Stimulated activated CD8-positive, alpha-beta memory T cell treated with anti-CD3 and anti-CD28 coated beads, Interleukin-2, amount 100 ng/mL, for 48 hours (primary cell): ENCODE measurements at regions not wholly inside any gene's neighbourhood (a gene's known extent, or its start where the extent isn't known, plus 50 kb on each side); places are given as distances from the start of the nearest gene placed in this dataset.

Experiments
- DNase-seq, 2 donors: peaks; one replicate each; pipeline ENCODE4 v3.0.0-alpha.2; 2020; ENCODE audit warnings: low read depth in 2 of 2

- DNase-seq = no peak
Measured at GRCh38 chr2:10964052-10964790, 52.5 kb downstream of the KCNF1 start.

DNA sequence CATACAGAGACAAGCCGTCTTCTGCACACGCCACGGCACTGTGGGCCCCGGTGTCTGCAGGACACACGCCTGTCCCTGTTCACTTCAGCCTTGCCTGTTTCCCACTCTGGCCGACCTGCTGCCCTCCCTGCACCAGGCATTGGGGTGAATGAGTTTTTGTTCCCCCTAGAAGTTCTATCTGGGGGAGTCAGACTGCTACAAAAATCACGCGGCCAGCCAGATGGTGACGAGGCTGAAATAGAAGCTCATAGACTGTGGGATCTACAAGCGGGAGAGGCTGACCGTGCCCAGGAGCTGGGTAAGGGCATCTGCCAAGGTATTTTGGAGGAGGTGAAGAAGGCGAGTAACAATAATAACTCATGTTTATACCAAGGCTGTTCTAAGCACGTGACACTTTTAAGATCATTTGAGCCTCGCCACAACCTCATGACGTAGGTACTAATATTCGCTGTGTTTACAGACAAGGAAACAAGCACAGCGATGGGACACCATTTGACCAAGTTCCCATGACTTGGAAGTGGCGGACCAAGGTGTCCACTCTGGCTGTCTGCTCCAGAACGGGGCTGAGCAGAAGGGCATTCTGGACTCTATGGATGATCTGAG lies 53.6 kb downstream of the KCNF1 start:
- no peak for DNase-seq

DNA sequence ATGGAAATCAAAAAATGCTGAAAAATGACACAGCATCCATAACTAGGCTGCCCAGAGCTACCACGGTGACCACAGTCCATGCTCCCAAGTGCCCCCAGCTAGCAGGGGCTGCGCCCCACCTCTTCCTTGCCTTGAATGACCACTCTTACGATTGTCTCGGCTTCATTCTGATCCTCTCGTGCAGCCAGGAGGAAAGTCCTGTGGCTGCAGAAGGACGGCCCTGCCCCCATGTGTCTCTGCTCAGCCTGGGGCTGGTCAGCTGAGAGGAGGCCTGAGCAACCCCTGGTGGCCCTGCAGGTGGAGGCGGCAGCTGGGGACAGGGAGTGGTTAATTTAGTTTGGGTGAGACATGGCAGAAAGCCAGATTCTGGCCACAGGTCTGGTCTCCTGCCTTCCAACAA lies 54.3 kb downstream of the KCNF1 start:
- DNase-seq = no peak

DNA sequence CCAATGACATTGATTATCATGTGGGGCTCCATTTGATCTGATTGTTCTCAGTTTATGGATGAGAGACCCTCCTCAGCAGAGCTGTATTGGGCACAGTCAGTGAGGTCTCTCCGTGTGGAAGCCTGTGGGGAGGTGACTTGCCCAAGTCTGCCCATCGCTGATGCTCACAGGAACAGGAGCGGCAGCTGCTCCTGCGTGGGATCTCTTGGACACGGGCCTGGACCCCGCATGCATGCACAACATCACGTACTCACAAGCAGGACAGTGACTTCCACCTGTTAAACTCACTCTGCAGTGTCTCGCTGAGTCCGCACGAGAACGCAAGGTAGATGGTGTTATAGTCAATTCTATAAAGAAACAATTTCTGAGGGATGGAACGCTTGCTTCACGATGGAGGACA lies 55.0 kb downstream of the KCNF1 start:
- DNase-seq = no peak

GRCh38 chr2:10968176-10968575 lies 56.4 kb downstream of the KCNF1 start:
- DNase-seq = no peak

DNA sequence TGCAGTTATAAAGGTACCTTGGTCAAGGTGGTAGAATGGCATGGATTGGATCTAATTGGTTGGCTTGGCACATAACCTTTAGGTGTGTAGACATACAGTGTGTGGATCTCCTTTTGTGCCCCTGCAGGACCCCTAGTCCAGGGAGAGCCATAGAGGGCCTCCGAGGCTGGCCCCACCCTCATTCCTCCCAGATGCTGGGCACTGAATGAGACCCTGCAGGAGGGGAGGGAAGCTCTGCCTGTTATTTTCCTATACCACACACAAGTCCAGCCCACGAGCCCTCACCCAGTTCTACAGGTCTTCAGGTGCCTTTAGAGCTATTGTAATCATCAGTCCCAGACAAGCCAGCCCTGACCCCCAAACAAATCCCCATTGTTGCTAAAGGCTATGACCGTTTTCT lies 58.9 kb downstream of the KCNF1 start:
- DNase-seq = no peak

GRCh38 chr2:10971161-10971887 lies 59.6 kb downstream of the KCNF1 start:
- no peak for DNase-seq

DNA sequence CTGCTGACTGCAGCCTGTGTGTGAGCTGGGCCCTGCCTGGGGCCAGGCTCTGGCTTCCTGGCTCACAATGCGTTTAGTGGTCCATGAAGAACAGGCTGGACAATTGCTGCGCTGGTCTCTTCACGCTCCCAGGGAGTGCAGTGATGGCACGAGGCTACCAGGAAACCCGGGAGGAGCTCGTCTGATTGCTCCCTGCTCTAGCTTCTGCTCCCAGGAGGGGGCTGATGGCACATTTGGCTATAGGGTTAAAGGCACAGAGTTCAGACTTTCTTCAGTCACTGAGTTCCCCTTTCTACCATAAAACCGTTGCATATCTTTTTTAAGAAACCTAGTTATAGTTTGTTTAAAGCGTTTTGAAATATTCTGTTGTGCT lies 60.1 kb downstream of the KCNF1 start:
- DNase-seq = no peak

DNA sequence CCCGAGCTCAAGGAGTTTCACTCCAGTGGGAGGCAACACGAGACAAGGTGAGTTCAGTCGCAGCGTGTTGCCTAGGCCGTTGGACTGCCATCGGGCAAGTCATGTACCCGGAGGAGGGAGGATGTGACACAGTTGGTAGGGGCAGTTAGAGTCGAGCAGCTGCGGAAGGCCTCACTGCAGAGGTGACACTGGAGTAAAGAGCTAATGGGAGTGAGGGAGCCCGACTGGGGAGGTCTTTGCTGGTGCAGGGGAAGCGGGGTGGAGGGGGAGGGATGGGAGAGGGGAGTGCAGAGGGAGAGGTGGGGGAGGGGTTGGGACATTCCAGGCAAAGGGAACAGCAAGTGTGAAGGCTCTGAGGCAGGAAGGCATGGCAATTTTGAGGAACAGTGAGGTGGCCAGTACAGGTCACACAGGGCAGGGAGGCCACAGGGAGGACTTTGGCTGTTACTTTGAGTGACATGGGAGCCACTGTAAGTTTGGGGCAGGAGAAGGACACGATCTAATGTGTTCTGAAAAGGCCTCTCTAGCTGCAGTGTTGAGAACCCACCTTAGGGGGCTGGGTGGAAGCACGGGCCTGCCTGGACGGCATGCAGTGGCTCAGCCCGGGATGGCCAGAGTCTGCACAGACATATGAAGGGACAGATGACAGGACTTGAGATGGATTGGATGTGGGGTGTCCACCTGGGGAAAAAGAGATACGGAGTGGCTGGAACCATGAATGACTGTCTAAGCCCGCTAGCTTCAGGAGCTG lies 61.1 kb downstream of the KCNF1 start:
- DNase-seq = no peak

DNA sequence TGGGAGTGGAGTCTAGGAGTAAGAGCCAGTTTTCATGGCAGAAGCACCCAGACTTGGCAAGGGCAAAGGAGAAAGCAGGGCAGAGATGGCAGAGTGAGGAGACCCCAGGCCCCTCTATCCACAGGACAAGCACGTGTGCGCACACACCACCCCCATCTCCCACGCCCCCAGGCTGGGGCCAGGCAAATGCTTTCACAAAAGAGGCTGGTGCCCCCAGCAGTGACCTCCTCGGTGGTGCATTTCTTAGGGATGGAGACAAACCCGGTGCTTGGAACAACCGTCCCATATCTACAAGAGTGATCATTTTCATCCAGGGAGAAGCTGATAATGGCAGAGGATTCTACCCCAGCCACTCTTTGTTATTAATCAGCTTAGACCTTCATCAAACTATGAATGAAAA lies 62.0 kb downstream of the KCNF1 start:
- DNase-seq = no peak

DNA sequence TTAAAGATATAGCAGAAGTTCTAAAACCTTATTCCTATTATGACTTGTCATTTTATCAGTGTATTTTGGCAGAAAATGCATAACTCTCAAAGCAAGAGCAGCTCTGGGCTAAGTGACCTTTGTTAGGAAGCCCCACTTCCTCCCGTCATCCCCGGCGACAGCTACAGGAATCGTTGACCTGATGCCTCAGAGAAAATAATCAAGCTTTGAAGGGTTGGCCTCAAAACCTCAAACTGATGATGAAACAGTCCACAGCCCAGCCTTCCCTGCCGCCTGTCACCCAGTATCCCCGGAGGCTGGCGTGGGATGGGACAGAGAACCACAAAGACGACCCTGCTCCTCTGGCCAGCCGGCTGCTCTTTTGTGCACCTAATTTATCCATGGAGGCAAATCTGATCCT lies 65.3 kb downstream of the KCNF1 start:
- no peak for DNase-seq

DNA sequence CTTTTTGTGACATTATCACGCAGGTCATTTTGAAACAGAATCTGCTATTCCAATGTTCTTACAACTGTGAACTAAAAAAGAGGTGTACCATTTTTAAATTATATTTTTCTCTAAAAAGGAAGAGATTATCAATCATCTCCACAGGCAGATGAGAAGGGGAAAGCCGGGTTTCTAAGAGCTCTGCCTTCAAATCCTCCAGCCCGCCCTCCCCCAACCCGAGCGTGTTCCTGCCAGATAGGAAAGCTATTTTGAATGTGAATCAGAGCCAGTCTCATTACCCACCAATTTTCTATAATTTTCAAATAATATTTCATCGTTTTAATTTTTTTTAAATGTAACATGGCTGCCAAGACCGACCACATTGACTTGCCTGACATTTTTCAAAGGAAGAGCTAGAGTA lies 65.9 kb downstream of the KCNF1 start:
- DNase-seq = no peak

- DNase-seq = no peak
Measured at GRCh38 chr2:10978090-10978670, 66.4 kb downstream of the KCNF1 start.

DNA sequence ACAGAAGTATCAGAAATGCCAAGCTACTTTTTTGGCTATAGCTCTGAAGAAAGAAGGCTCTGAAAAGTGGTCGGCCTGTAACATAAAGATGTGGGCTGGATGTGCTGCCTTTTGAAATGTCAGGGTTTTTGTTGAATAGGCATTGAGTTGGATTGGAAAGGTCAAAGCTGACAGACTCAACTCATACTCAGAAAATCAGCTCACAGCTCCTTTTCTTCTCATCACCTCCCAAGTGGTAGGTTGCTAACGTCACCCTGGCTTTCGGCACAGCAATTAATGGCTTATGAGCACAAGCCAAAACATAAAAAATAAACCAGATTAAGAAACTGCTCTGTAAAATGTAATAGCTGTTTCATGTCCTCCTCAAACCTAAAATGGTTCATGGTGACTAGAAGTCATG lies 68.3 kb downstream of the KCNF1 start:
- no peak for DNase-seq

DNA sequence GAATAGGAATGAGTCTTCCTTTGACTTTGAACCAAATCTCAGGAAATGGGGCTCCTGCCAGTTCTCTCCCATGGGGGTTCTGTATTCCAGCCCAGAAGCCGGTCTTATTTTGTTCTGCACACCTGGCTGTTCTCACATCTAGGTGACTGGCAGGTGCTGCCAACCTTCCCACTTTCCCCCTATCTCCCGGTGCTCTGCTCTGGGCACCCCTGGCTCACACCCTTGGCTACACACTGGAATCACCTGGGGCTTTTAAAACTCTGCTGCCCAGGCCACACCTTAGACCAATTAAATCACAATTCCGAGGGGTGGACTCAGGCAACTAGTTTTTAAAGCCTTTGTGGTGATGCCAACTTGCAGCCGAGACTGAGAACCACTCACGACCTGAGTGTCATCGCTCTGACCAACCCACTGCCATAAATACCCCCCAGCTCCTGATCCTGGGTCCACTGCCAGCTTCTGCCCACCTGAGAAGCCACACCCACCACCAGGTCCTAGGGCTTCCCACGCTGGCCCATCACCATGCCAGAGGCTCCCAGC lies 69.2 kb downstream of the KCNF1 start:
- DNase-seq = no peak

GRCh38 chr2:10981451-10981850 lies 69.7 kb downstream of the KCNF1 start:
- no peak for DNase-seq

DNA sequence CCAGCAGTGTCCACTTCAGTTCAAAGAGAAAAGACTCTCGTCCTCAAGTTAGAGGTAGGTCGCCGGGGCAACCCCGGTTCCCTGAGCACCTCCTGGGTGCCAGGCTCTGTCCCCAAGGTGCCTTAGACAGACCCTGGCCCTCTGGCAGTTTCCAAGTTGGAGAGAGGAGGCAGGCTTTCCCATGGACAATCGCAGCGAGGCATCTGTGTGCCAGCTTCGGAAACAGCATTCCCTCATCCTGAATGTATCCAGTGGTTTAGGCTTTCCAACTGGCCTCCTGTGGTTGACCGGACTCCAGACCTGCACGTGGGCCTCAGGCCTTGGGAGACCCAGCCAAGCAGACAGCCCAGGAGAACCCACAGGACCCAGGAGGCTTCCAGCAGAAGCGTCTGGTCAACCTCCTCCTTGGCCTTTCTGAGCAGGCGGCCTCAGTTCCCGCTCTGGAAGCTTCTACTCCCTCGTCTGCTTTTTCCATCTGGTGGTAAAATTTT lies 70.3 kb downstream of the KCNF1 start:
- no peak for DNase-seq

GRCh38 chr2:10982931-10983701 lies 71.4 kb downstream of the KCNF1 start:
- no peak for DNase-seq

DNA sequence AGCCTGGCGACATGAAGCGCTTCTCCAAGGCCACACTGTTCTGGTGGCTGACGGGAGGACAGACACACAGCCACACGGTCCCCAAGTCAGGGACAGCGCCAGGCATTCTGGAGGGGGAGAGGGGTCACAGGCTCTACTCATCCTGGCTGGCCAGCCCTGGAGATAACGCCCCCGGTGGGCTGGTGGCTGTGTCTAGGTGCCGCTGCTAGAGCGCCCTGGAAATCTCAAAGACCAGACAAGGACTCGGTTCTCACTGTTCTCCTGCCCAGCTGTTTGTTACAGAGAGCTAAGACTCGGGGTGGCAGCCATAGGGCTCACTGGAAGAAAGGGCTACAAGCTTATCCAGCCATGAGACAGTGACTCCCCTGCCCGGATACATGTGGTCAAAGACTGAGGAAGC lies 72.0 kb downstream of the KCNF1 start:
- DNase-seq = no peak

- DNase-seq = no peak
Measured at GRCh38 chr2:10984418-10985135, 72.8 kb downstream of the KCNF1 start.
